HG02642 (cell line): ENCODE measurements at regions not wholly inside any gene's neighbourhood (a gene's known extent, or its start where the extent isn't known, plus 50 kb on each side); places are given as distances from the start of the nearest gene placed in this dataset.

Experiments used
- ATAC-seq: cut with Tn5 transposase; IDR thresholded peaks from one replicate; pipeline ENCODE4 v1.9.1; 2021; ENCODE audit warnings: mild to moderate bottlenecking; ENCODE audit not compliant: unreplicated experiment, poor library complexity

DNA sequence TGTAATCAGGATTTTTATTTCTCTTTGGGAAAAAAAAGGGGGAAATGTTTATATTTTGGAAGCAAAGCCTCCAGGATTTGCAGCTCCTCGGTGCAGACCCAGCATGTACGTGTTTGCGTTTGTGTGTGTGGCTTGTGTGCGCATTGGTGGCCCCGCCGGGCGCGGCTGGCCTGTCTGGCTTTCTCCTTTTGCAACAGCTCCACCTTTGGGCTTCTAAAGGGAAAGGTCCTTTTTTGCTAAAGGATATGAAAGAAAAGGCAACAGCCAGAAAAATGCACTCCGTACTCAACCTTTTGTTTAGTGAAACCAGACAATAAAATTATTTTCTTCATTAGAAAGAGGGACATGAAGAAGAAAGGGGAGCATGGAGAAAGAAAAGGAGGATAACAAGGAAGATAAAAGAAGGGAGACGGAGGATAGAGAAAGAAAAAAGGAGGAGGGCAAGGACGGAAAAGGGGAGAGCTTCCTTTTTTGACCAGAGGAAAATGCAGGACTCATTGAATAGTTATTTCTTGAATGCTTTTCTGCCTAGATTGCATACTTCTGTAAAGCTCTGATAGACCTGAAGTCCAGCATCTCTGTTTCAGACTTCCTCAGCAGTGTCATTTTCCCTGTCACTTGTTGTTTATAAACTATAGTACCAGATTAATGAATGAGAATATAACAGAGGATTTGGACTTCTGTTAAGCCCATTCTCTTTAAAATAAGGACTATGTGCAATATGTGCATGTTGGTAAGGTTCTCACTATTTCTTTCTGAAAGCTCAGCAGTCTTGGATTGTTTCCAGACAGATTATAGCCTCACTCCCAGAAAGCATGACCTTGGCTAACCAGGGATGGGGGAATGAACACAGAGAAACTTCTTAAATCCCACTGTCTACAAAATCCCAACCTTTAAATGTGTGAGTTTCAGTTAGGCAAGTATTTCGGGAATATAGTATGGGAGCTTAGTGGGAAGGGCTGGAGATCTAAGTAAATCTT lies 563.1 kb upstream of the PIK3C3 start:
- peak; percentile 46 for ATAC-seq

- ATAC-seq = peak; percentile 62
Observed at GRCh38 chr18:41390309-41390708, 564.7 kb upstream of the PIK3C3 start.

DNA sequence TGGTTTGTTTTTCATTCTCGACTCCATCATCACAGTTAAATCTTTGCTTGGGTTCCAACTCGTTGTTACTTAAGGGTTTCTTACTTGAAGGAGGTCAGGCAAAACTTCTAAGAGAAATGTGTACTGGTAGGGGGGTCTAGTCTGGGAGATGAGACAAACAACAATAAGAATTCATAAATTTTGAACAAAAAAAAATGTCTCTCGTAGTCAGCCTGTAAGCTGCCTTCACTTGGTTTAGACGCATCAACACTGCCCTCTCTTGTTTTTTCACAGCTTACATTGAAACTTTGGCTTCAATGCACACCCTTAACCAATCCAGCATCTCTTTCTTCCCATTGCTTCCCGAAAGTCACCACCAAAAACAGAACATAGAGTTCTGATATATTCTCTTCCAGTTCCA lies 576.4 kb upstream of the PIK3C3 start:
- no peak for ATAC-seq

- no peak for ATAC-seq
Observed at GRCh38 chr18:41373612-41374011, 581.4 kb upstream of the PIK3C3 start.

DNA sequence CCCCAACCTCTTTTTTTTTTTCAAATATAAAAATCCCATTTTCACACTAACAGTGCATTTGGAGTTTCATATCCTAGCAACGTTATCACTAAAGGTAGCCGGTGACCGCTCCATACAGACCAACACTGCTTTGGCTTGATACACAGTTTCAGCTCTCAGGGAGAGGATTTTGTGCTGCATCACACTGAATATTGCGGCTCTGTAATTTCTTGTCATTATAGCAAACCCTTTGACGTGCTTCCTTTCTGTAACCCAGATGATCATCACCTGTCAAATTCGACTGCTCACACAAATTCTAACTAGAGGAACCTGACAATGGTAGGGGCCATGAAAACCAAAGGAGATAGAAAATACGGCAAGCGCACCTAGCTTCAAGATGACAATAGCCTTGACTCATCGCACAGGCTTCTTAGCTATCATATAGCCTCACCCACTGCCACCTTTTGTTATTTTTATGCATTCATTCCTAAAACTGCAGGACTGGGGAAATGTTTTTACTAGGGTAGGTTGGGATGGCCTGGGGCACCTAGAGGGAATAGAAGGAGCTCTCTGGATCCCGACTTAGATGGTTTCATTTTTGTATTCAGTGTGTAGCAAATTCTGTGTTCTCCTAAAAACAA lies 582.9 kb upstream of the PIK3C3 start:
- ATAC-seq = no peak

DNA sequence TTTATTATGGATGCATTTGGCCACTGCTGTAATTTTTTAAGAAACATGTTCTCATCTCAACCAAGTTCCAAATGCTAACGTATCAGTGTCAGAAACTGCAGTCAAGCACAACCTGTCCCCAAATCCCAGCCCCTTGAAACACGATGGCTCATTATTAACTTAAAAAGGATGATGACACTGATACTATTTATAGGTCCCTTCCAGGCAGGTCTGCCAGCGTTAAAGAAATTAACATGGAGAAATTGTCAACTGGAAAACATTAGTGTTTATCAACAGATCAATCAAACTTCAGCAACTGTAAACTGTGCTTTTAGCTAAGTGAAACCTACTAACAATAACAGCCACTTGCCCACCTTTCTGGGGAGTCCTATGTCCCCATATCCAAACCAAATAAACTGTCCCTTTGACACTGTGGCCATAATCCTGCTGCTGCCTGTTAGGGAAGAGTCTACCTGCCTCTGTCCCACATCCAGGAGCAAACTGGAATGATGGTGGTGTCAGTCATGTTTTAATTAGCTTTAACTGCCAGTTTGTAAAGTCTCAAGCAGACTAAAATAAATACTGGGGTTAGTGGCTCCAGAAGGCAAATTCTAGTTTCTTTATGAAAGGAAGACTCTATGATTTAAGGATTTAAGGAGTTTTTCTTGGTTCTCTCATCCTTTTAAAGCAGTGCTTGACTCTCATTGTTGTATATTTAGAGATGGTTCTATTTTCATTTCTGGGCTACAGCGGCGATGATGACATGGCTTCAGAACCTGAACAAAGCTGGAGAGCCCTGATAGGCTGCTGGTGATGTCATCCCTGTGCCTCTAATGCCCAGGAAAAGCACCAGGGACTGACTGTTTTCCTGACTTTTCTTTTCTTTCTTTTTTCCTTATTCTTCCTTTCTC lies 583.6 kb upstream of the PIK3C3 start:
- no peak for ATAC-seq

GRCh38 chr18:41370740-41371139 lies 584.3 kb upstream of the PIK3C3 start:
- no peak for ATAC-seq

DNA sequence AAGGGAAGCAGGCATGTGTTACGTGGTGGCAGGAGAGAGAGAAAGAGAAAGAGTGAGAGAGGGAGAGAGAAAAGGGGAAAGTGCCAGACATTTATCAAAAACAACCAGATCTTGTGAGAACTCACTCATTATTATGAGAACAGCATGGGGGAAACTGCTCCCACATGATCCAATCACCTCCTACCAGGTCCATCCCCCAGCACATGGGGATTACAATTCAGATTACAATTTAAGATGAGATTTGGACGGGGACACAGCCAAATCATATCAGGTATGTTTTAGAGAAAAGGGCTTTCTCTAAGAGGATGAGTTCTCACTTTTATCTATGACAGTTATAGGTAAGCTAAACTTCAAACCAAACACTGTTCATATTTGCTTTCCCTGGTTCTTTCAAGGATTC lies 597.3 kb upstream of the PIK3C3 start:
- no peak for ATAC-seq

DNA sequence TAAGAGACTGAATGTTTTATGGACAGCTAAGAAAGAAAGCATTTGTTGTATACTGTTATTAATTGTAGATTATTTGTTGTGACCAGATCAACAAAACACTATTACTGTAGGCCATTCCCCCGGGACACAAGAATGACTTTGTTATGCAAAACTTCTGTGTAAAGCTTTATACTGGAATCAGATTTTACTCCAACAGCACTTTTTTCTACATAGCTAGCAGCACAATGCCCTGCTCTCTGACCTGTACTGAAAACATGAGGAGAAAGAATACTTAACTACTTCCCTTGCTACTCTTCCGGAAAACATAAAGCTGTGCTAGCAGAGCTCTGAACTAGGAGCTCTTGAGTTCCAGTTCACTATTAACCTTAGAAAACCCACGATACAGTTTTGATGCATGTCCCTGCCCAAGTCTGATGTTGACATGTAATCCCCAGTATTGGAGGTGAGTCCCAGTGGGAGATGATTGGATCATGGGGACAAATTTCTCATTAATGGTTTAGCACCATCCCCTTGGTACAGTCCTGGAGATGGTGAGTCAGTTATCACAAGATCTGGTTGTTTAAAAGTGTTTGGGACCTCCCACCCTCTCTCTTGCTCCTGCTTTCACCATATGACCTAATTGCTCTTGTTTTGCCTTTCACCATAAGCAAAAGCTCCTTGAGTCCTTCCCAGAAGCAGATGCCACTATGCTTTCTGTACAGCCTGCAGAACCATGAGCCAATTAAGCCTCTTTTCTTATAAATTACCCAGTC lies 601.1 kb upstream of the PIK3C3 start:
- ATAC-seq = no peak

DNA sequence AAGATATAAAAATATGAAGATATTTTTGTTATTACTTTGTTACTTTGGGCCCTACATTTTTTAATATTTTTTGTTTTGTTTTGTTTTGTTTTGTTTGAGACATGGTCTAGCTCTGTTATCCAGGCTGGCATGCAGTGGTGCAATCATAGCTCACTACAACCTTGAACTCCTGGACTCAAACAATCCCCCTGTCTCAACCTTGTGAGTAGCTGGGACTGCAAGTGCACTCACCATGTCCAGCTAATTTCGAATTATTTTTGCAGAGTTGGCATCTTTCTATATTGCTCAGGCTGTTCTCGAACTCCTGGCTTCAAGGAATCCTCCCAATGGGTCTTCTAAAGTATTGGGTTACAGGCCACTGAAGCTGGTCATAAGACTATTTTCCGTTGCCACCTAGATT lies 603.6 kb upstream of the PIK3C3 start:
- no peak for ATAC-seq

DNA sequence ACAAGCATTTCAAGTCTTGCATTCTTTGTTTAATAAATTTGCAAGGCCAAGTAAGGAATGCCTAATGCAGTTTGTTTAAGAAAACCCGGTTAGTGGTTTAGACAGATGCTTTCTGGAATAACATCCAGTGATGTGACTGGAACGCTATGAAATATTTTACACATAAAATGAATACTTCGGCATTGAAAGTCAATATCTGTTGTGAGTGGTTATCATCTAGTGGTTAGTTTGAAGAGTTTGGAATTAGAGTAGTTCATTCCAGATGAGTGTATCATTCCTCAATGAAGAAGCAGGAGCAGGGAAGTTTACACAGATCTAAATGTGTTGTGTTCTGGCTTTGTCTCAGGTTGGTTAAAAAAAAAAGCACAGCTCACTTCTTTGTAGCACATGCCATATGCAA lies 608.0 kb upstream of the PIK3C3 start:
- ATAC-seq = no peak

GRCh38 chr18:41343808-41344207 lies 611.2 kb upstream of the PIK3C3 start:
- no peak for ATAC-seq

DNA sequence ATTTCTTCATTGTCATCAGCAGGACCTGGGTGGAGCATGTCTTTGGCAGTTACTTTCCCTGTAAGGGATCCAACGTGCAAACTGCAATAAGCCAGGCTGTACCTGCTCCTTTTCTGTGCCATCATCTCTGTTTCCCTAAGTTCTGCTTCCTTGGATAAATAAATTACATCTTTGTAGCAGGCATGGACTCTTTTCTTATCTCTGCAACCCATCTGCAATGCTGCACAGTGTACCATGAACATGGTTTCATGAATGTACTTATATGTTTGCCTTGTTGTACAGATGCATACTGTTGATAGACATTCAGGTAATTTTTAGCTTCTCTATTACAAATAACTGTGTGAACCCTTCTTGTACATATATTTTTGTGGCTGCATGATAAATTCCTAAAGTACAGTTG lies 616.7 kb upstream of the PIK3C3 start:
- no peak for ATAC-seq

- ATAC-seq = no peak
Observed at GRCh38 chr18:41331661-41332060, 623.4 kb upstream of the PIK3C3 start.

DNA sequence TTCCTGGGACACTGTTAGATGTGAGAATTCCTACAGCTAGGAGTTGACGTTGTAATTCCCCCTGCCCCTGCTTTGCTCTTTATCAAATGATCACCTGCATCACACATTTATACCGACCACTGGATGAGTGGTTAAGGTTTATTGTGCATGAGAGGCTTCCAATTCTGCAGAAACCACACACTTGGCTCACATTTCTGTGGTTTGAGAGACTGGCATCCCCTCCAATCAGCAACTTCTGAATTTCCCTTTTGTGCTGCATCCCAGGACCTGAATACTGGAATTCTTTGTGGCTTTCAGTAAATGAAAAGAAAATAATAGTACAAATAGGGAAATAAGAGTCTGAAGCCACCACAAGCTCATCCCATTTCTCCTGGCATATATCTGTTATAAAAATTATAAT lies 628.7 kb upstream of the PIK3C3 start:
- no peak for ATAC-seq

- ATAC-seq = no peak
Observed at GRCh38 chr18:41324934-41325333, 630.1 kb upstream of the PIK3C3 start.

DNA sequence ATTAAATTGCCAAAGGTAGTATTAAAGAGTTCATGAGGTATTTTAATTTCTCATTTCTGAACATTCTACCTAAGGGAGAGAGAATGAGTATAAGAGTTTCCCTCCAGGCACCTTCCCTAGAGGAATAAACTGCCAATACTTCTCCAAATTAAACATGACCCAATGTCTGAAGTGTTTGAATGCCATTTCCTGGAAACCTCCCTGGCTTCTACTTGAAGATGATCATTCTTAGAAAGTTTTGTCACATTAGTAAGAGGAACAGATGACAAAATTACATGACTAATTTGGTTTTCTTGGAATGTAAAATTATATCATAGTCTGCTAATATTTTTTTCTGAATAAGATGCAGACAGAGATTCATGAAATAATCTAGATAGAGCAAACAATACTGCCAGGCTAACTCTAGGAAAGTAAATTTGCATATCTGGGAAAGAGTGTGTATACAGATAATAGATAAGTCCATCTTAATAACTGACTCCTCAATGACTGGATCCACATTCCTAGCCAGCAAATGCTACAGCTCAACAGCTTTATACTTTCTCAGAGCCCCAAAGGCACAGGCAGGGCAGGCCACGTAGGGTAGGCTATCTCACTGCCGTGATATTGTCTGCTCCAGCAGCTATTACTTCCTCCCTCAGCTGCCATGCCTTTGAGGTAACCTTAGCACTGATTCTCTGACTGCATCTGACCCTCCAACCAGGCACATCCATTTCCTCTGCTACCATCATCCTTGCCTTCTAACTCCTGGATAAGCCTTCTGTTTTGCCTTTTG lies 630.8 kb upstream of the PIK3C3 start:
- no peak for ATAC-seq

GRCh38 chr18:41323044-41323443 lies 632.0 kb upstream of the PIK3C3 start:
- ATAC-seq = no peak

GRCh38 chr18:41320100-41320499 lies 634.9 kb upstream of the PIK3C3 start:
- no peak for ATAC-seq
